ENCODE measurements at regions not wholly inside any gene's neighbourhood (a gene's known extent, or its start where the extent isn't known, plus 50 kb on each side); places are given as distances from the start of the nearest gene placed in this dataset.
A peak's percentile ranks its signal among the peaks of the same experiment; 100 is the strongest.

- peak overlapping the region; percentile 22 to 23; a peak in 3 of 4 replicates for H3K4me2 ChIP-seq (ENCODE audit: insufficient read depth in 1 of 2, low read depth in 2 of 2, low read length in 2 of 2)
- no peak overlapping the region for H3K18ac ChIP-seq (ENCODE audit: extremely low read depth, low read length)
- H4K20me1 ChIP-seq (replicated peaks in 1 of 2; ENCODE audit: control insufficient read depth in 1 of 2, insufficient read depth in 2 of 2, low read length in 2 of 2) = no peaks in the 10 kb centered on the region
- H3K27me3 ChIP-seq (replicated peaks in 1 of 4; ENCODE audit: control insufficient read depth in 3 of 4, extremely low read depth in 1 of 4, insufficient read depth in 3 of 4, low read length in 3 of 4) = no peaks in the 10 kb centered on the region
- H4K91ac ChIP-seq (replicated peaks; ENCODE audit: insufficient read length, low read length) = no peak overlapping the region
- H4K5ac ChIP-seq (ENCODE audit: insufficient read length, low read depth, low read length) = no peak overlapping the region
- H2AFZ ChIP-seq (ENCODE audit: low read length) = no peak overlapping the region
- no peak overlapping the region for H2BK15ac ChIP-seq (ENCODE audit: low read length)
- peak overlapping the region; percentile 22; the same call in 1 of the 2 replicates for H2BK5ac ChIP-seq (ENCODE audit: low read depth, low read length)
- H3K27ac ChIP-seq (ENCODE audit: low read depth, low read length) = peak overlapping the region; percentile 39; the same call in 1 of the 2 replicates
- H4K8ac ChIP-seq (ENCODE audit: extremely low read depth, insufficient read depth, low read length) = no peak overlapping the region
- peaks cover 0 to 4% (median 0%) of the 10 kb centered on the region in 4 experiments; a peak in 1 of 8 replicates for H3K36me3 ChIP-seq (ENCODE audit: control insufficient read depth in 2 of 4, insufficient read depth in 4 of 4, low read length in 3 of 4)
- no peak overlapping the region for H3K4ac ChIP-seq (replicated peaks; ENCODE audit: insufficient read length, low read depth, low read length)
- ChIA-PET POLR2A (ENCODE audit: partially characterized antibody) (interaction anchor here (1.0 to 1.3 kb wide), 2 partner anchors 9 to 11 kb away, joined by 3 read pairs; no protein-coding TSS in a partner anchor), CTCF (ENCODE audit: partially characterized antibody) (no interaction called here)
- peaks cover 0 to 15% (median 7%) of the 10 kb centered on the region in 4 experiments; a peak in 3 of 7 replicates for H3K4me1 ChIP-seq (replicated peaks in 1 of 4; ENCODE audit: control insufficient read depth in 3 of 4, insufficient read depth in 4 of 4, low read length in 3 of 4)
- H3K14ac ChIP-seq (ENCODE audit: insufficient read length) = no peak overlapping the region
- no peaks in the 10 kb centered on the region for H3K79me2 ChIP-seq (ENCODE audit: control insufficient read depth in 1 of 2, insufficient read depth in 2 of 2, low read length in 2 of 2)
- H3K79me1 ChIP-seq (ENCODE audit: low read depth, low read length) = no peaks in the 10 kb centered on the region
- H2BK120ac ChIP-seq (replicated peaks; ENCODE audit: low read depth, low read length) = no peak overlapping the region
- H2BK20ac ChIP-seq (ENCODE audit: low read length) = no peak overlapping the region
- H2AK5ac ChIP-seq (ENCODE audit: low read depth, low read length) = no peak overlapping the region
- no peaks in the 10 kb centered on the region; the same call in 1 of the 2 replicates for H3K23me2 ChIP-seq (ENCODE audit: low read depth, low read length)
- DNase-seq (ENCODE audit: low read depth in 1 of 2, low spot score in 2 of 2) = no peak
- peak overlapping the region in 1 of 4 experiments; percentile 34; a peak in 1 of 8 replicates for H3K4me3 ChIP-seq (ENCODE audit: extremely low read depth in 1 of 4, insufficient read depth in 2 of 4, low read depth in 3 of 4, low read length in 4 of 4)
- FAIRE-seq = no peak
- H3K9me3 ChIP-seq (ENCODE audit: insufficient read depth in 2 of 2, low read depth in 1 of 2, low read length in 1 of 2) = peaks cover 9 to 11% of the 10 kb centered on the region in 2 experiments; a peak in 3 of 4 replicates
- H3K56ac ChIP-seq (replicated peaks; ENCODE audit: insufficient read length, low read depth, low read length) = peak overlapping the region; percentile 43
- H3K9ac ChIP-seq (replicated peaks in 1 of 4; ENCODE audit: extremely low read depth in 1 of 4, low read depth in 3 of 4, low read length in 3 of 4) = no peak overlapping the region
- H2BK12ac ChIP-seq (ENCODE audit: low read depth, low read length) = no peak overlapping the region
- no peak overlapping the region for H3K23ac ChIP-seq (ENCODE audit: insufficient read length)
- 79% methylated on average over 4 of the region's 4 CpGs; no CpG with 5 or more reads in 1 of the 2 experiments for WGBS, 2 experiments (ENCODE audit: extremely low coverage in 1 of 2, insufficient coverage in 1 of 2, insufficient read length in 1 of 2, insufficient replicate concordance in 2 of 2, low coverage in 1 of 2, low lambda C conversion rate in 2 of 2, missing lambda C conversion rate in 1 of 2)
- no peak for TF ChIP-seq CEBPB (IDR thresholded peaks at IDR 0.05; ENCODE audit: low read depth, low read length)
- no peak for TF ChIP-seq YY1 (IDR thresholded peaks at IDR 0.05; ENCODE audit: low read depth, low read length)
- no peak for TF ChIP-seq GTF2F1 (IDR thresholded peaks at IDR 0.05; ENCODE audit: borderline replicate concordance, low read depth, low read length)
- TF ChIP-seq TCF12 (IDR thresholded peaks at IDR 0.05; ENCODE audit: low read depth, low read length) = no peak
- no peak for TF ChIP-seq ZNF274 (IDR thresholded peaks at IDR 0.05; ENCODE audit: borderline replicate concordance, extremely low read depth, low read length)
- TF ChIP-seq JUND (IDR thresholded peaks at IDR 0.05; ENCODE audit: low read length) = 0 out of 2 replicates have a peak, but pooled peaks have one; percentile 40
- TF ChIP-seq HDAC2 (IDR thresholded peaks at IDR 0.05; ENCODE audit: borderline replicate concordance in 1 of 2, low read depth in 2 of 2, low read length in 2 of 2) = no peak
- no peak for TF ChIP-seq NRF1 (IDR thresholded peaks at IDR 0.05; ENCODE audit: low read depth, low read length)
Measured at GRCh38 chr10:55820478-55820877, 540.6 kb downstream of the ZWINT start.

All from H1 (cell line).